Endodermal cell (in vitro differentiated cells): ENCODE measurements at regions not wholly inside any gene's neighbourhood (a gene's known extent, or its start where the extent isn't known, plus 50 kb on each side); places are given as distances from the start of the nearest gene placed in this dataset.

Source experiments
- DNase-seq: peaks from one replicate; pipeline ENCODE4 v3.0.0-alpha.2; 2017
- H3K27ac ChIP-seq: 2 replicates; pipeline ENCODE4 v1.5.1; 2013; ENCODE audit warnings: mild to moderate bottlenecking, low read depth, low read length, moderate library complexity
- H3K27me3 ChIP-seq: 2 replicates; pipeline ENCODE4 v1.6.1; 2013; ENCODE audit warnings: mild to moderate bottlenecking, low read length, moderate library complexity; ENCODE audit not compliant: insufficient read depth, control insufficient read depth, poor library complexity, severe bottlenecking
- H3K36me3 ChIP-seq: 2 replicates; pipeline ENCODE4 v1.7.0; 2013; ENCODE audit warnings: mild to moderate bottlenecking, low read length, moderate library complexity; ENCODE audit not compliant: control insufficient read depth, insufficient read depth
- H3K4me1 ChIP-seq: one replicate; pipeline ENCODE4 v1.7.0; 2013; ENCODE audit warnings: low read length; ENCODE audit not compliant: control insufficient read depth, insufficient read depth
- H3K4me3 ChIP-seq: 2 replicates; pipeline ENCODE4 v1.5.1; 2013; ENCODE audit warnings: mild to moderate bottlenecking, low read length, moderate library complexity
- H3K9ac ChIP-seq: 2 replicates; pipeline ENCODE4 v1.6.1; 2013; ENCODE audit warnings: mild to moderate bottlenecking, low read length, moderate library complexity; ENCODE audit not compliant: poor library complexity, severe bottlenecking; ENCODE audit errors: extremely low read depth
- H3K9me3 ChIP-seq: 2 replicates; pipeline ENCODE4 v1.6.1; 2013; ENCODE audit warnings: mild to moderate bottlenecking, low read length, moderate library complexity; ENCODE audit not compliant: control insufficient read depth
- H3K27ac Mint-ChIP-seq: 2 replicates; pipeline ENCODE4 v1.8.0; 2020; ENCODE audit warnings: mixed read lengths
- H3K27me3 Mint-ChIP-seq: 2 replicates; pipeline ENCODE4 v1.8.0; 2021; ENCODE audit warnings: mild to moderate bottlenecking, mixed read lengths; ENCODE audit not compliant: insufficient read depth
- H3K36me3 Mint-ChIP-seq: 2 replicates; pipeline ENCODE4 v1.8.0; 2020; ENCODE audit warnings: low read depth, mixed read lengths
- H3K4me1 Mint-ChIP-seq: 2 replicates; pipeline ENCODE4 v1.8.0; 2020; ENCODE audit warnings: mixed read lengths
- H3K4me3 Mint-ChIP-seq: 2 replicates; pipeline ENCODE4 v1.8.0; 2020; ENCODE audit warnings: mild to moderate bottlenecking, moderate library complexity, mixed read lengths
- H3K9me3 Mint-ChIP-seq: 2 replicates; pipeline ENCODE4 v1.8.0; 2020; ENCODE audit warnings: mild to moderate bottlenecking, mixed read lengths
- WGBS, 2 experiments: methylation state at CpG; one replicate each; pipeline versions ENCODE4 v1.1.5 to v1.1.7; 2013; ENCODE audit warnings: missing lambda C conversion rate in 2 of 2, mixed read lengths in 1 of 2; ENCODE audit not compliant: insufficient coverage in 1 of 2, insufficient read length in 1 of 2; 5-methylcytosine and 5-hydroxymethylcytosine counted together
- TF ChIP-seq, protein P1 (sequence below): fragments of 200-600 bp; sonication (generic); conservative IDR thresholded peaks from 2 replicates; pipeline ENCODE4 v1.5.0; 2021; ENCODE audit warnings: antibody characterized with exemption, mild to moderate bottlenecking

DNA sequence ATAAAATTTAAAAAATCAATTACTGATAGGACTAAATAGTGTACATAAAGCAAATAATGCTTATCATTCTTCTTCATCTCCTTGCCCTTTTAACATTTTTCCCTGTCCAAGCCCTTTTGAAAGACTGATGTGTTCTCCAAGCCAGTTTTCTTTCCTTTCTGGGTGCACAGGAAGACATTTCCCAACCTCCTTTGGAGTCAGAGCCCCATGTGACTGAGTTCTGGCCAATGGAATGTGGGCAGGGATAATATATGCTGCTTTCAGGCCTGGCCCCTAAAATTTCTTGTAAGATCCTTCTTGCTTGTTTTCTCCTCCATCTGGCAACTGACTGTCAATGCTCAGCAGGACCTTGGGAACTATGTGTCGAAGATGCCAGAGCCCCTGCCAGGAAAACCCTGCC, 197.5 kb downstream of the EMX2 start:
- Histone ChIP-seq H3K4me3 (no peak overlapping the region), H3K9ac (no peak overlapping the region), H3K27me3 (peaks cover 13% of the 10 kb centered on the region), H3K27ac (no peak overlapping the region), H3K36me3 (no peaks in the 10 kb centered on the region), H3K9me3 (no peaks in the 10 kb centered on the region), H3K4me1 (no peaks in the 10 kb centered on the region)
- DNase-seq, result no peak
- Mint-ChIP-seq H3K4me1 (peaks cover 6% of the 10 kb centered on the region), H3K4me3 (no peak overlapping the region), H3K9me3 (no peaks in the 10 kb centered on the region), H3K27me3 (peaks cover 59% of the 10 kb centered on the region), H3K36me3 (no peaks in the 10 kb centered on the region), H3K27ac (no peak overlapping the region)
- WGBS, 2 experiments, result 80% methylated on average over 1 of the region's 1 CpG; no CpG with 5 or more reads in 1 of the 2 experiments
- TF ChIP-seq, protein P1, sequence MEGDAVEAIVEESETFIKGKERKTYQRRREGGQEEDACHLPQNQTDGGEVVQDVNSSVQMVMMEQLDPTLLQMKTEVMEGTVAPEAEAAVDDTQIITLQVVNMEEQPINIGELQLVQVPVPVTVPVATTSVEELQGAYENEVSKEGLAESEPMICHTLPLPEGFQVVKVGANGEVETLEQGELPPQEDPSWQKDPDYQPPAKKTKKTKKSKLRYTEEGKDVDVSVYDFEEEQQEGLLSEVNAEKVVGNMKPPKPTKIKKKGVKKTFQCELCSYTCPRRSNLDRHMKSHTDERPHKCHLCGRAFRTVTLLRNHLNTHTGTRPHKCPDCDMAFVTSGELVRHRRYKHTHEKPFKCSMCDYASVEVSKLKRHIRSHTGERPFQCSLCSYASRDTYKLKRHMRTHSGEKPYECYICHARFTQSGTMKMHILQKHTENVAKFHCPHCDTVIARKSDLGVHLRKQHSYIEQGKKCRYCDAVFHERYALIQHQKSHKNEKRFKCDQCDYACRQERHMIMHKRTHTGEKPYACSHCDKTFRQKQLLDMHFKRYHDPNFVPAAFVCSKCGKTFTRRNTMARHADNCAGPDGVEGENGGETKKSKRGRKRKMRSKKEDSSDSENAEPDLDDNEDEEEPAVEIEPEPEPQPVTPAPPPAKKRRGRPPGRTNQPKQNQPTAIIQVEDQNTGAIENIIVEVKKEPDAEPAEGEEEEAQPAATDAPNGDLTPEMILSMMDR, result no peak

DNA sequence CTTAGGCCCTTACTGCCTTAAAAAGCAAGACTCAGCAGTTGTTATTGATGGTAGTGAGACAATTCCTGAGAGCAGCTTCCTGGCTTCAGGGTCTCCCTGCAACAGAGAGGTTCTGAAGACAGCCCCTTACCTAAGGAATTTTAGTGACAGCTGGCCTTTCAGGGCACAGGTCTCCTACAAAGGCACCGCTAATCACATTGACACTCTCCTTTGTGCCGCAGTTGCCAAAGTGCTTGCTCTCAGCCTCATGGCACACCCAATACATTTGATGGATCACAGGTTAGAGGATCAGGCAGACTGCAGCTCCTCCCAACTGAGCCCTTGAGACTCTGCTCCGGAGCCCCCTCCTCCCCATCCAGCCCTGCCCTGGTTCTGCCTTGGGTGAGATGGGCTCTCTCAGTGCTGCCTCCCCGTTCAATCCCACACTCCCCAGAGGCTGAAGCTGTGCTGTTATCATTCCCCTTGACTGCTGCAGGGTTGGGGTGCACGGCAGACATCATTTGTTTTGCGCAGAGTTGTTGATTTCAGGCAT, 198.2 kb downstream of the EMX2 start:
- H3K27ac ChIP-seq, result peak overlapping the region; percentile 7
- H3K9me3 Mint-ChIP-seq, result no peaks in the 10 kb centered on the region
- TF ChIP-seq, protein P1, result no peak
- no peaks in the 10 kb centered on the region for H3K36me3 Mint-ChIP-seq
- H3K4me3 ChIP-seq, result no peak overlapping the region
- no peak overlapping the region for H3K9ac ChIP-seq
- no peaks in the 10 kb centered on the region for H3K4me1 ChIP-seq
- no peak overlapping the region for H3K27ac Mint-ChIP-seq
- no peaks in the 10 kb centered on the region for H3K36me3 ChIP-seq
- H3K9me3 ChIP-seq, result no peaks in the 10 kb centered on the region
- no peak overlapping the region for H3K4me3 Mint-ChIP-seq
- H3K27me3 Mint-ChIP-seq, result peaks cover 58% of the 10 kb centered on the region
- H3K27me3 ChIP-seq, result peaks cover 12% of the 10 kb centered on the region
- 71 to 88% methylated on average over 1 to 6 of the region's 6 CpGs for WGBS, 2 experiments
- H3K4me1 Mint-ChIP-seq, result peaks cover 6% of the 10 kb centered on the region
- DNase-seq, result no peak

DNA sequence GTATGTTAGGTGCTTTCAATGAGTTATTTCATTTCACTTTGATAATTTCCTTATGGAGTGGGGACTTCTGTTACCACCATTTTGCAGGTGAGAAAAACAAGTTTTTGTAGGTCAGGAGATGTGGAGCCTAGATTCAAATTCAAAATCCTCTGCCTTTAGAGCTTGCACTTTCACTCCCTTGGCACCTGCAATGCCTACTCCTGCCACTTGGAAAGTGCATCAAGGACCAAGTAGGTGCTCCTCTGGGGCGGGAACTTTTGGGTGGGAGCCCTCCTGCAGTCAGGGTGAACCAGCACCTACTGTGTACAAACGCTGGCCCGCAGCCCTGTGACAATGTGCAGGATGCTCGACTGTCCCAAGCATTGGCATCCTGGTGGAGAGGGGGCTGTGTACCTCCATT, 199.0 kb downstream of the EMX2 start:
- H3K4me1 ChIP-seq, result no peaks in the 10 kb centered on the region
- H3K4me1 Mint-ChIP-seq, result peaks cover 4% of the 10 kb centered on the region
- no peak overlapping the region for H3K4me3 Mint-ChIP-seq
- 90 to 95% methylated on average over 4 of the region's 4 CpGs for WGBS, 2 experiments
- no peaks in the 10 kb centered on the region for H3K9me3 Mint-ChIP-seq
- H3K27me3 ChIP-seq, result peaks cover 11% of the 10 kb centered on the region
- H3K27me3 Mint-ChIP-seq, result peaks cover 53% of the 10 kb centered on the region
- no peaks in the 10 kb centered on the region for H3K9me3 ChIP-seq
- DNase-seq, result peak; percentile 62
- H3K27ac ChIP-seq, result no peak overlapping the region
- H3K36me3 ChIP-seq, result no peaks in the 10 kb centered on the region
- TF ChIP-seq, protein P1, result peak; percentile 68
- no peaks in the 10 kb centered on the region for H3K36me3 Mint-ChIP-seq
- H3K4me3 ChIP-seq, result no peak overlapping the region
- no peak overlapping the region for H3K9ac ChIP-seq
- no peak overlapping the region for H3K27ac Mint-ChIP-seq
